Tibial nerve (tissue), 4 donors: ENCODE measurements at regions not wholly inside any gene's neighbourhood (a gene's known extent, or its start where the extent isn't known, plus 50 kb on each side); places are given as distances from the start of the nearest gene placed in this dataset.

Source experiments
- DNase-seq, 2 donors: peaks; one replicate each; pipeline ENCODE4 v3.0.0-alpha.2; 2019; ENCODE audit warnings: low spot score in 2 of 2
- H3K27ac ChIP-seq, 4 donors: fragments of 200-600 bp; sonication (generic) in 3 of 4; one replicate each; pipeline ENCODE4 v1.5.1; 2017 to 2019; ENCODE audit warnings: mild to moderate bottlenecking in 1 of 4
- H3K27me3 ChIP-seq, 2 donors: fragments of 200-600 bp; sonication (generic) in 1 of 2; one replicate each; pipeline versions ENCODE4 v1.5.1 to v1.6.0; 2017 to 2019
- H3K36me3 ChIP-seq, 3 donors: fragments of 200-600 bp; sonication (generic); one replicate each; pipeline ENCODE4 v1.5.1; 2018 to 2019
- H3K4me1 ChIP-seq, 4 donors: fragments of 200-600 bp; sonication (generic) in 3 of 4; one replicate each; pipeline ENCODE4 v1.5.1; 2017 to 2019
- H3K4me3 ChIP-seq, 4 donors: fragments of 200-600 bp; sonication (generic) in 3 of 4; one replicate each; pipeline ENCODE4 v1.5.1; 2017 to 2019; ENCODE audit warnings: mild to moderate bottlenecking in 1 of 4, moderate library complexity in 1 of 4
- H3K9me3 ChIP-seq, 4 donors: fragments of 200-600 bp; sonication (generic) in 3 of 4; one replicate each; pipeline ENCODE4 v1.5.1; 2017 to 2019
- EP300 ChIP-seq, 2 donors: sonication (generic); formaldehyde crosslinking; IDR thresholded peaks; one replicate each; pipeline ENCODE4 v1.6.1; 2017; ENCODE audit warnings: antibody characterized with exemption in 2 of 2, mild to moderate bottlenecking in 1 of 2
- POLR2A ChIP-seq, 2 donors: fragments of 450-650 bp; IDR thresholded peaks; one replicate each; pipeline ENCODE4 v1.6.1; 2017; ENCODE audit warnings: antibody characterized with exemption in 2 of 2, mild to moderate bottlenecking in 2 of 2, moderate library complexity in 2 of 2
- WGBS, 2 donors: methylation state at CpG; one replicate each; pipeline ENCODE4 v1.1.5; 2018; 5-methylcytosine and 5-hydroxymethylcytosine counted together
- TF ChIP-seq, protein P1 (sequence below), 5 experiments: fragments of 200-600 bp in 3 of 5; fragments of 450-650 bp in 2 of 5; sonication (generic) in 3 of 5; IDR thresholded peaks; one replicate each; pipeline ENCODE4 v1.5.1; 2016 to 2019; ENCODE audit warnings: antibody characterized with exemption in 5 of 5, mild to moderate bottlenecking in 3 of 5, moderate library complexity in 2 of 5

DNA sequence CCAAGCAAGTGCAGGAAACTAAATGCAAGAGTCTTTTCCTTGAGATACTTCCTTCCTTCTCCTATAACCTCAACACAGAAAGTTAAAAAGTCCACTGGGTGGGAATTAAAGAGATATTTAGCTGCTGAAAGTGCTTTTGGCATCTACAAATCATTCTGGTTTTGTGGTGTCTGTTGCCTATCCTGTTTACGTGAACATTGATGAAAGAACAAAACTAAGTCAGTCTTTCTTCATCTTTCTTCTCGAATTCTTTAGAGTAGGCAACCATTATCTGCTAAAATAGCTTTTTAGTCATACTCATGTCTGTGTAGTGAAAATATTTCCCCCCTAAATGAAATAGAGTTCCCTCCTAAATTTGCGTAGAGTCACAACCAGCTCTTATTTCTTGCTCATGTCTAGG is 838.6 kb downstream of the GATA3 start:
- H3K27ac ChIP-seq = no peak overlapping the region
- no peak overlapping the region for H3K4me3 ChIP-seq
- DNase-seq = no peak
- no peaks in the 10 kb centered on the region for H3K4me1 ChIP-seq
- no peaks in the 10 kb centered on the region for H3K36me3 ChIP-seq
- no peaks in the 10 kb centered on the region for H3K27me3 ChIP-seq
- no peaks in the 10 kb centered on the region for H3K9me3 ChIP-seq
- WGBS, 2 donors = 81 to 83% methylated on average over 3 of the region's 3 CpGs
- TF ChIP-seq, protein P1, sequence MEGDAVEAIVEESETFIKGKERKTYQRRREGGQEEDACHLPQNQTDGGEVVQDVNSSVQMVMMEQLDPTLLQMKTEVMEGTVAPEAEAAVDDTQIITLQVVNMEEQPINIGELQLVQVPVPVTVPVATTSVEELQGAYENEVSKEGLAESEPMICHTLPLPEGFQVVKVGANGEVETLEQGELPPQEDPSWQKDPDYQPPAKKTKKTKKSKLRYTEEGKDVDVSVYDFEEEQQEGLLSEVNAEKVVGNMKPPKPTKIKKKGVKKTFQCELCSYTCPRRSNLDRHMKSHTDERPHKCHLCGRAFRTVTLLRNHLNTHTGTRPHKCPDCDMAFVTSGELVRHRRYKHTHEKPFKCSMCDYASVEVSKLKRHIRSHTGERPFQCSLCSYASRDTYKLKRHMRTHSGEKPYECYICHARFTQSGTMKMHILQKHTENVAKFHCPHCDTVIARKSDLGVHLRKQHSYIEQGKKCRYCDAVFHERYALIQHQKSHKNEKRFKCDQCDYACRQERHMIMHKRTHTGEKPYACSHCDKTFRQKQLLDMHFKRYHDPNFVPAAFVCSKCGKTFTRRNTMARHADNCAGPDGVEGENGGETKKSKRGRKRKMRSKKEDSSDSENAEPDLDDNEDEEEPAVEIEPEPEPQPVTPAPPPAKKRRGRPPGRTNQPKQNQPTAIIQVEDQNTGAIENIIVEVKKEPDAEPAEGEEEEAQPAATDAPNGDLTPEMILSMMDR (IDR thresholded peaks at IDR 0.05) = no peak
- TF ChIP-seq POLR2A (IDR thresholded peaks at IDR 0.05) (no peak), EP300 (IDR thresholded peaks at IDR 0.05) (no peak)

GRCh38 chr10:8894148-8894547 is 839.7 kb downstream of the GATA3 start:
- Histone ChIP-seq H3K9me3 (no peaks in the 10 kb centered on the region), H3K4me1 (no peaks in the 10 kb centered on the region), H3K27me3 (no peaks in the 10 kb centered on the region), H3K36me3 (no peaks in the 10 kb centered on the region), H3K4me3 (no peak overlapping the region), H3K27ac (no peak overlapping the region)
- WGBS, 2 donors = 89% methylated on average over 4 of the region's 4 CpGs
- TF ChIP-seq, protein P1 (IDR thresholded peaks at IDR 0.05) = no peak
- TF ChIP-seq POLR2A (IDR thresholded peaks at IDR 0.05) = no peak
- TF ChIP-seq EP300 (IDR thresholded peaks at IDR 0.05) = no peak
- DNase-seq = no peak

GRCh38 chr10:8897769-8898168 is 843.3 kb downstream of the GATA3 start:
- no peak overlapping the region for H3K4me3 ChIP-seq
- WGBS, 2 donors = 87 to 88% methylated on average over 5 of the region's 5 CpGs
- no peaks in the 10 kb centered on the region for H3K27me3 ChIP-seq
- no peak for DNase-seq
- H3K27ac ChIP-seq = no peak overlapping the region
- TF ChIP-seq, protein P1 (IDR thresholded peaks at IDR 0.05) = no peak
- TF ChIP-seq POLR2A (IDR thresholded peaks at IDR 0.05) = no peak
- no peak for TF ChIP-seq EP300 (IDR thresholded peaks at IDR 0.05)
- H3K36me3 ChIP-seq = no peaks in the 10 kb centered on the region
- no peaks in the 10 kb centered on the region for H3K4me1 ChIP-seq
- H3K9me3 ChIP-seq = no peaks in the 10 kb centered on the region

- no peaks in the 10 kb centered on the region for H3K27me3 ChIP-seq
- H3K4me1 ChIP-seq = no peaks in the 10 kb centered on the region
- WGBS, 2 donors = 70 to 76% methylated on average over 2 of the region's 2 CpGs
- H3K27ac ChIP-seq = no peak overlapping the region
- H3K36me3 ChIP-seq = no peaks in the 10 kb centered on the region
- no peaks in the 10 kb centered on the region for H3K9me3 ChIP-seq
- no peak for DNase-seq
- TF ChIP-seq POLR2A (IDR thresholded peaks at IDR 0.05) (no peak), EP300 (IDR thresholded peaks at IDR 0.05) (no peak)
- TF ChIP-seq, protein P1 (IDR thresholded peaks at IDR 0.05) = no peak
- no peak overlapping the region for H3K4me3 ChIP-seq
Observed at GRCh38 chr10:8898745-8899330, 844.4 kb downstream of the GATA3 start.

- Histone ChIP-seq H3K4me1 (no peaks in the 10 kb centered on the region), H3K36me3 (no peaks in the 10 kb centered on the region), H3K27ac (no peak overlapping the region), H3K9me3 (no peaks in the 10 kb centered on the region), H3K27me3 (no peaks in the 10 kb centered on the region), H3K4me3 (no peak overlapping the region)
- TF ChIP-seq EP300 (IDR thresholded peaks at IDR 0.05) = no peak
- TF ChIP-seq POLR2A (IDR thresholded peaks at IDR 0.05) = no peak
- TF ChIP-seq, protein P1 (IDR thresholded peaks at IDR 0.05) = no peak
- DNase-seq = no peak
- 78 to 81% methylated on average over 2 of the region's 2 CpGs for WGBS, 2 donors
Observed at GRCh38 chr10:8902926-8903325, 848.4 kb downstream of the GATA3 start.
